ENCODE measurements at regions not wholly inside any gene's neighbourhood (a gene's known extent, or its start where the extent isn't known, plus 50 kb on each side); places are given as distances from the start of the nearest gene placed in this dataset.

- intact Hi-C loops (cut with DNase I): no loop called here
- no peak for ATAC-seq
- H3K9me3 ChIP-seq (ENCODE audit: control insufficient read depth, low read length): no peaks in the 10 kb centered on the region
- H3K4me1 ChIP-seq (ENCODE audit: control insufficient read depth, insufficient read depth, low read length): no peaks in the 10 kb centered on the region
- WGBS: 66% methylated on average over 2 of the region's 2 CpGs
- H3K27me3 ChIP-seq (ENCODE audit: control insufficient read depth, insufficient read depth): no peaks in the 10 kb centered on the region
- no peak for DNase-seq
- no peak overlapping the region for H3K27ac ChIP-seq (ENCODE audit: low read length)
- H3K4me3 ChIP-seq (ENCODE audit: low read length): no peak overlapping the region
Measured at GRCh38 chr4:187274153-187274552, 550.5 kb upstream of the FAT1 start.

GRCh38 chr4:187276736-187277408 is 553.2 kb upstream of the FAT1 start:
- H3K4me3 ChIP-seq (ENCODE audit: low read length): no peak overlapping the region
- no peaks in the 10 kb centered on the region for H3K4me1 ChIP-seq (ENCODE audit: control insufficient read depth, insufficient read depth, low read length)
- no peaks in the 10 kb centered on the region for H3K9me3 ChIP-seq (ENCODE audit: control insufficient read depth, low read length)
- no peak overlapping the region for H3K27ac ChIP-seq (ENCODE audit: low read length)
- no peaks in the 10 kb centered on the region for H3K27me3 ChIP-seq (ENCODE audit: control insufficient read depth, insufficient read depth)
- 60% methylated on average over 7 of the region's 7 CpGs for WGBS
- DNase-seq (no peak), ATAC-seq (no peak)
- intact Hi-C loops (cut with DNase I): no loop called here

- H3K4me3 ChIP-seq (ENCODE audit: low read length): no peak overlapping the region
- H3K27me3 ChIP-seq (ENCODE audit: control insufficient read depth, insufficient read depth): no peaks in the 10 kb centered on the region
- ATAC-seq (no peak), DNase-seq (no peak)
- H3K9me3 ChIP-seq (ENCODE audit: control insufficient read depth, low read length): no peaks in the 10 kb centered on the region
- no peak overlapping the region for H3K27ac ChIP-seq (ENCODE audit: low read length)
- WGBS: 33% methylated on average over 10 of the region's 10 CpGs
- intact Hi-C loops (cut with DNase I): no loop called here
- H3K4me1 ChIP-seq (ENCODE audit: control insufficient read depth, insufficient read depth, low read length): no peaks in the 10 kb centered on the region
Measured at GRCh38 chr4:187283201-187283955, 559.7 kb upstream of the FAT1 start.

GRCh38 chr4:187286525-187286924 is 562.9 kb upstream of the FAT1 start:
- no peak for ATAC-seq
- 40% methylated on average over 6 of the region's 6 CpGs for WGBS
- Histone ChIP-seq H3K9me3 (ENCODE audit: control insufficient read depth, low read length) (peaks cover 2% of the 10 kb centered on the region), H3K27me3 (ENCODE audit: control insufficient read depth, insufficient read depth) (no peaks in the 10 kb centered on the region), H3K4me3 (ENCODE audit: low read length) (no peak overlapping the region), H3K27ac (ENCODE audit: low read length) (no peak overlapping the region), H3K4me1 (ENCODE audit: control insufficient read depth, insufficient read depth, low read length) (no peaks in the 10 kb centered on the region)
- intact Hi-C loops (cut with DNase I): no loop called here
- no peak for DNase-seq

GRCh38 chr4:187289371-187289770 is 565.7 kb upstream of the FAT1 start:
- H3K9me3 ChIP-seq (ENCODE audit: control insufficient read depth, low read length): peaks cover 2% of the 10 kb centered on the region
- no peaks in the 10 kb centered on the region for H3K4me1 ChIP-seq (ENCODE audit: control insufficient read depth, insufficient read depth, low read length)
- no peaks in the 10 kb centered on the region for H3K27me3 ChIP-seq (ENCODE audit: control insufficient read depth, insufficient read depth)
- WGBS: 37% methylated on average over 2 of the region's 2 CpGs
- ATAC-seq (no peak), DNase-seq (no peak)
- intact Hi-C loops (cut with DNase I): no loop called here
- H3K27ac ChIP-seq (ENCODE audit: low read length): no peak overlapping the region
- no peak overlapping the region for H3K4me3 ChIP-seq (ENCODE audit: low read length)

GRCh38 chr4:187294861-187295260 is 571.2 kb upstream of the FAT1 start:
- Histone ChIP-seq H3K27me3 (ENCODE audit: control insufficient read depth, insufficient read depth) (no peaks in the 10 kb centered on the region), H3K4me3 (ENCODE audit: low read length) (no peak overlapping the region), H3K27ac (ENCODE audit: low read length) (no peak overlapping the region), H3K4me1 (ENCODE audit: control insufficient read depth, insufficient read depth, low read length) (no peaks in the 10 kb centered on the region), H3K9me3 (ENCODE audit: control insufficient read depth, low read length) (peaks cover 2% of the 10 kb centered on the region)
- no peak for DNase-seq
- intact Hi-C loops (cut with DNase I): no loop called here
- no peak for ATAC-seq
- 50% methylated on average over 3 of the region's 3 CpGs for WGBS

GRCh38 chr4:187301923-187302322 is 578.3 kb upstream of the FAT1 start:
- Histone ChIP-seq H3K4me3 (ENCODE audit: low read length) (no peak overlapping the region), H3K27ac (ENCODE audit: low read length) (no peak overlapping the region), H3K27me3 (ENCODE audit: control insufficient read depth, insufficient read depth) (no peaks in the 10 kb centered on the region), H3K4me1 (ENCODE audit: control insufficient read depth, insufficient read depth, low read length) (no peaks in the 10 kb centered on the region), H3K9me3 (ENCODE audit: control insufficient read depth, low read length) (no peaks in the 10 kb centered on the region)
- 94% methylated on average over 16 of the region's 16 CpGs for WGBS
- DNase-seq: peak in 1 of 3 donors; percentile 31
- intact Hi-C loops (cut with DNase I): no loop called here
- no peak for ATAC-seq

GRCh38 chr4:187302457-187303150 is 578.9 kb upstream of the FAT1 start:
- intact Hi-C loops (cut with DNase I): no loop called here
- WGBS: 26% methylated on average over 6 of the region's 6 CpGs
- Histone ChIP-seq H3K4me1 (ENCODE audit: control insufficient read depth, insufficient read depth, low read length) (no peaks in the 10 kb centered on the region), H3K9me3 (ENCODE audit: control insufficient read depth, low read length) (no peaks in the 10 kb centered on the region), H3K27me3 (ENCODE audit: control insufficient read depth, insufficient read depth) (no peaks in the 10 kb centered on the region), H3K27ac (ENCODE audit: low read length) (no peak overlapping the region), H3K4me3 (ENCODE audit: low read length) (no peak overlapping the region)
- no peak for ATAC-seq
- no peak for DNase-seq

GRCh38 chr4:187304133-187304532 is 580.5 kb upstream of the FAT1 start:
- intact Hi-C loops (cut with DNase I): no loop called here
- ATAC-seq (no peak), DNase-seq (no peak)
- WGBS: 81% methylated on average over 10 of the region's 11 CpGs
- H3K27ac ChIP-seq (ENCODE audit: low read length): no peak overlapping the region
- no peaks in the 10 kb centered on the region for H3K27me3 ChIP-seq (ENCODE audit: control insufficient read depth, insufficient read depth)
- H3K4me3 ChIP-seq (ENCODE audit: low read length): no peak overlapping the region
- H3K4me1 ChIP-seq (ENCODE audit: control insufficient read depth, insufficient read depth, low read length): no peaks in the 10 kb centered on the region
- H3K9me3 ChIP-seq (ENCODE audit: control insufficient read depth, low read length): no peaks in the 10 kb centered on the region

- 72% methylated on average over 2 of the region's 2 CpGs for WGBS
- intact Hi-C loops (cut with DNase I): no loop called here
Measured at GRCh38 chr4:187307131-187307530, 583.5 kb upstream of the FAT1 start.

GRCh38 chr4:187309456-187309855 is 585.8 kb upstream of the FAT1 start:
- Histone ChIP-seq H3K9me3 (ENCODE audit: control insufficient read depth, low read length) (no peaks in the 10 kb centered on the region), H3K4me1 (ENCODE audit: control insufficient read depth, insufficient read depth, low read length) (no peaks in the 10 kb centered on the region), H3K27ac (ENCODE audit: low read length) (no peak overlapping the region), H3K27me3 (ENCODE audit: control insufficient read depth, insufficient read depth) (no peaks in the 10 kb centered on the region), H3K4me3 (ENCODE audit: low read length) (no peak overlapping the region)
- ATAC-seq: no peak
- no peak for DNase-seq
- intact Hi-C loops (cut with DNase I): no loop called here
- 70% methylated on average over 3 of the region's 3 CpGs for WGBS

More at GRCh38 chr4:187307131-187307530, 583.5 kb upstream of the FAT1 start:
- Histone ChIP-seq H3K4me3 (ENCODE audit: low read length) (no peak overlapping the region), H3K9me3 (ENCODE audit: control insufficient read depth, low read length) (no peaks in the 10 kb centered on the region), H3K27me3 (ENCODE audit: control insufficient read depth, insufficient read depth) (no peaks in the 10 kb centered on the region), H3K4me1 (ENCODE audit: control insufficient read depth, insufficient read depth, low read length) (no peaks in the 10 kb centered on the region), H3K27ac (ENCODE audit: low read length) (no peak overlapping the region)
- no peak for ATAC-seq
- no peak for DNase-seq

All from right cardiac atrium (tissue), 5 donors.